C4-2B (cell line): ENCODE measurements at regions not wholly inside any gene's neighbourhood (a gene's known extent, or its start where the extent isn't known, plus 50 kb on each side); places are given as distances from the start of the nearest gene placed in this dataset.

ENCODE experiments used
- H3K27ac ChIP-seq: fragments of 450-650 bp; 2 replicates; pipeline ENCODE4 v1.5.1; 2017
- CTCF ChIP-seq: fragments of 450-650 bp; conservative IDR thresholded peaks from 2 replicates; pipeline ENCODE4 v1.5.1; 2017; ENCODE audit warnings: mild to moderate bottlenecking
- ZFX ChIP-seq: fragments of 450-650 bp; IDR thresholded peaks from 2 replicates; pipeline ENCODE4 v1.6.1; 2017

- TF ChIP-seq CTCF (no peak), ZFX (no peak)
- H3K27ac ChIP-seq: no peak overlapping the region
These were observed 140.9 kb downstream of the MZT1 start for GRCh38 chr13:72586518-72586917.

GRCh38 chr13:72585254-72585653 is 142.2 kb downstream of the MZT1 start:
- no peak overlapping the region for H3K27ac ChIP-seq
- no peak for TF ChIP-seq ZFX
- no peak for TF ChIP-seq CTCF

GRCh38 chr13:72571191-72571590 is 156.2 kb downstream of the MZT1 start:
- TF ChIP-seq CTCF (no peak), ZFX (no peak)
- no peak overlapping the region for H3K27ac ChIP-seq

- no peak overlapping the region for H3K27ac ChIP-seq
These were observed 157.4 kb downstream of the MZT1 start for GRCh38 chr13:72570019-72570418.

GRCh38 chr13:72567566-72567965 is 159.9 kb downstream of the MZT1 start:
- no peak overlapping the region for H3K27ac ChIP-seq
- TF ChIP-seq CTCF (no peak), ZFX (no peak)

More at GRCh38 chr13:72570019-72570418, 157.4 kb downstream of the MZT1 start:
- TF ChIP-seq ZFX: no peak
- TF ChIP-seq CTCF: no peak

- no peak overlapping the region for H3K27ac ChIP-seq
- TF ChIP-seq ZFX (no peak), CTCF (no peak)
These were observed 160.9 kb downstream of the MZT1 start for GRCh38 chr13:72566526-72566925.

- H3K27ac ChIP-seq: no peak overlapping the region
- TF ChIP-seq ZFX (no peak), CTCF (peak; percentile 43)
These were observed 161.5 kb downstream of the MZT1 start for GRCh38 chr13:72565893-72566292.
